NCI-H1694 (cell line): ENCODE measurements at regions not wholly inside any gene's neighbourhood (a gene's known extent, or its start where the extent isn't known, plus 50 kb on each side); places are given as distances from the start of the nearest gene placed in this dataset.
"Not testable (repeated sequence)": the region's sequence is repeated elsewhere in the genome, so short reads cannot be mapped to it uniquely, and the experiment has no call there.

Experiments
- DNase-seq: peaks from one replicate; lab custom pipeline; 2025; lab: John Stamatoyannopoulos, UW

DNA sequence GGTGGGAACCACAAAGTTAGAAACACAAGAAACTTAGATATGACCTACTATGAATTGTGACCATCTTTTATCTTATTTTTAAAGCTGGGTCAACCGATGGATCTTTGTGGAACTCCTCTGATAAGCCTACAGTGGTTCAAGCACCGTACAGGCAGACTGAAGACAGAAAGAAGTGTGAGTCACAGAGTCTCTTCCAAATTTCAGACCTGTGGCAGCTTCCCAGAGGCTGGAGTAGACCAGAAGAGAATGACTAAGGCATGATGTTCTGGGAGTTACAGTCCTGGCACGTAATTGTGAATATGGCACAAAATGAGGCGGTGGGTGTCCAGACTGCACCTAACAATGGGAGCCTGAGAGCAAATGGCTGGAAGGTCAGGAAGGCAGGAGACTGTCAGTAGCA lies 70.0 kb downstream of the LMO4 start:
- DNase-seq = no peak

DNA sequence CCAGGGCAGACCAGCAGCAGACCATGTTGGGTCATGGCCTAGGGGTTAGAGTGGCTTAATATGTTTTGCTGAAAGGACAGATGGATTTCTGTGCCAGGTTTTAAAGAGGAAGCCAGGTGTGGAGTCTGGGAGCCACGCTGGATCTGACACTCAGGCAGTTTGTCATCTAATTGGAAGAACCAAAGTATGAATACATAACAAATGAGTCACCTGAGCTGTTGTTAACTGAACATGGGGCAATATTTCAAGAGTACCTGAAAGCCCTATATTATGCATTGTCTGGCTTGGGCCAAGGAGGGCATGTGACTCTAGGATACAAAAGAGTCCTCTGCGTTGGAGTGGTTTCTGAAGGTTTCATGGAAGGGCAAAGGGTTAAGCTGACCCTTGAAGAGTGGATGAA lies 70.6 kb downstream of the LMO4 start:
- DNase-seq = no peak

DNA sequence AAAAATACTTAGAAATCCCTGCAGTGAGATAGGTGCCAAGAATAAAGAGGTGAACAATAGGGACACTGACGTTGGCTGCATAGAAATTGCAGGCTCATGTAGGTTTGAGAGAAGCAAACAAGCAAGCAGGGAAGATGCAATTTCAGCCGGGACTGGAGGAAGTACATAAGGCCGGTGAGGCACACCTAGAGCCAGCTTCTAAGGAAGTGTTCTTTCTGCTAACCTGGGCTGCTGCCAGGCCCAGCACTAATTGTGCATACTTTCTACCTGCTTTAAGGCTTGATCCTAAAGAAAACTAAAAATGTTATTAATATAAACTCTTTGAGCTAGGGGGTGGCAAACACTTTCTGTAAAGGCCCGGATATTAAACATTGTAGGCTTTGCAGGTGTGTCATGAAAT lies 71.0 kb downstream of the LMO4 start:
- no peak for DNase-seq

DNA sequence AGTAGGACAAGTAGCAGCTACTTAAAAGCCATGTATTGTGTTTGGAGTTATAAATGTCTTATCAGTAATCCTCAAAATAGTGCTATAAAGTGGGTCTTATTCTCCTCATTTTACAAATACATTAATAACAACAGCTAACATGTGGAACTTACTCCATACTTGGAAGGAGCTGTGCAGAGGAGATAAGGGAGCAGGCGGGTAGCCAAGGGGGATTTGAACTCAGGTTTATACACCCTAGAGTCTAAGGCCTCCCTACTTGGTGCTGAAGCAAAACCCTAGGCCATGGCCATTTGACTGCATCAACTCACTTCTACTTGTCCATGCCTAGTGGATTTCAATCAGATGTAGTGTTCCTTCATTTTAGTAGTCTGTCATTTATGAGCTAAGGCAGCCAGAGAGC lies 72.1 kb downstream of the LMO4 start:
- DNase-seq = no peak

DNA sequence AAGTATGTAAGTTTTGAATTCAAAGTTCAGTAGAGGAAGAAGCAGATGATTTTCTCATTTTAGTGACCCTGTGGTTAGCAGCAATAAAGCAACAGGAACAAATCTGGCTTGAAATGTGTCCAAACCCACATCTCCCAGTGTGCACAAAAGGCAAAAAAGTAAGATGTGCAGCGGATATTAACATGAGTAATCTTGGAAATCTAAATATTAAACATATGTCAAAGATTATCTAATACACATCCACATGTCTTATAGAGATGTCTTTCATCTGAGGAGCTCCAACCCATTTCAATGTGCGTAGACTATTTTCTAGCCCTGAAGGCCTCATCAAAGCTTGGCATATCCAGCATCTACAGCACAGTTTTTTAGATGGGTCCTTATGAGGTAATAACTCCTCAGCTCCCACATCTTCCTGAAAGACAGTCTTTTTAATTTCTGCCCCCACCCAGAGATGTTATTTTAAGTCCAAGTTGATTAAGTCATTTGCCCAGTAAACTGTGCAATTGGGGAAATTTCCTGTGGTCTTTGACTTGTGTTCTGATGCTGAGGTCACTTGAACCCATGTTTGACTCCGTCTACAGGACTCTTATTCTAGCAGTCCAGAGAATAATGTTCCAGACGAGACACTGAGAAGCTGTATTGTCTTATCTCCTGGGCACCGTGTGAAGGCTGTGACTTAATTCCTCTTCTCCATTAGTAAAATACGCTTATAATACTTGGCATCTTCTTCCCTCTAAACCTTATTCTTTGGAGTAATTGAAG lies 73.7 kb downstream of the LMO4 start:
- DNase-seq = no peak

DNA sequence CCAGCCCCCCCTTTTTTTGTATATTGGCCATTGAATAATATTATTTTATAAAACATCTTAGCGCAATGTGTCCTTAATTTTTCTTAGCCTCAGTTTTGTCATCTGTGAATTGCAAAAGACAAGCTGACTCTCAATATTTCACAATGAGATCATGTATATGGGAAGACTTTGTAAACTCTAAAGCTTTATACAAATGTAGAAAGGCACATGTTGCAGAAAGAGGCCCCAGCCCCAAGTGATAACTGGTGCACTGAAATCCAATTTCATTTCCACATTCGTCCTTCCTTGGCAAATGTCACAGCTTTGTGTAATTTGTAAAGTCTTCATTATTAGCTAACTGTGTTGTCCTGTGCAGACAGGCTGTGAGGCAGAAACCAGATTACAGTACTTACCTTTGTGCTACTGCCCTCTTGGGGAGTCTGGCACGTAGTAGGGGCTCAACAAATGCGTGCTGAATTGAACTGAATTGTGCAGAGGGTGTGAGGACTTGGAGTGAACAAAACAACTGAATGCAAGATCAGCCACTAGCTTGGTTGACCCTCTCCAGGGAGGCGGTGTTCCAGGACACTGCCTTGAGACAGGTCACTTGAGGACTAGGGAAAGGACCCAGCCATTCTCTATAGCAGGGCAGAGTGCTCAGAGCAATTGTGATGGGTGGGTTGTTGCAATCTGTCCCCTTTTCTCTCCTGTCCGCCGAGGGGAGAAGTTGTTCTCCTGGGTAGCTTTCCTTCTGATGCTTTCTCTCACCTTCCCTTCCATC lies 74.6 kb downstream of the LMO4 start:
- no peak for DNase-seq

DNA sequence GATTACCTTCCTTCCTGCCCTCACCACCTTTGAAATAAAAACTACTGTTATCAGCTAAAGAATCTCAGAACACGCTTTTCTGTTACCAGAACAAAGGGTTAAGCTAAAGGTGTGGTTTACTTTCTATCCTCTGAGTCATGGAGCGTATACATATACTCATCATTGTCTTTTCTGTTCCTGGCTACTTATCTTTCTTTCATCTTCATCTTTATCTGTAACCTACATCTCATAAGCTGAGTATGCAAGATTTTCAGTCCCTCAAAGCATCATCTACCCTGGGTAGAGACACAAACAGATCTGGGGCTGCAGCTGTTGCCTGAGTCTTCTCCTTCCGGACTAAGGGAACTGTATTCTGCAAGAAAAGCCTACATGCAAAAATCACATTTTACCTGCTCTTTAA lies 75.6 kb downstream of the LMO4 start:
- DNase-seq = no peak

DNA sequence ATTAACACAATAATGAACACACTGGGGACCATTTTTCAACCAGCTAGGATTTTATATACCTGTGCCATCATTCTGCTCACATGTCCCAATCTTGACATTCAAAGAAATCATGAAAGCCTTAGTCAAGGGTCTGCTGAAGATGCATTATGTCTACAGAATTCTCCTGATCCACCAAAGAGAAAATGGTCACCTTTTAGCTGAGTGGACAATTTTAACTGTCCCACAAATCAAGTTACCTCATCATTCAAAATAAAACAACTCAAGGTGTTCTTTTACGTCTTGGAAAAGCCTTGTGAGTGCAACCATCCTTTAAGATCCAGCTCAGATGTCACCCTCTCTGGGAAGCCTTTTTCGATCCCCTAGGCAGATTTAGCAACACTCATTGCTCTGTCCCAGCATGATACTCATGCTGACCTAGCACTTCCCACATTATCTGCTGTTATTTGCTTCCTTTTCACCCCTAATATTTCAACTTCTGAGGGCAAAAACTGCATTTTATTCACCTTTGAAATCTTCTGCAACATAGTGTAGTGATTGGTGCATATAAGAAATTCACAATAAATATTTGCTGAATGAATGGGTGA lies 80.1 kb downstream of the LMO4 start:
- no peak for DNase-seq

DNA sequence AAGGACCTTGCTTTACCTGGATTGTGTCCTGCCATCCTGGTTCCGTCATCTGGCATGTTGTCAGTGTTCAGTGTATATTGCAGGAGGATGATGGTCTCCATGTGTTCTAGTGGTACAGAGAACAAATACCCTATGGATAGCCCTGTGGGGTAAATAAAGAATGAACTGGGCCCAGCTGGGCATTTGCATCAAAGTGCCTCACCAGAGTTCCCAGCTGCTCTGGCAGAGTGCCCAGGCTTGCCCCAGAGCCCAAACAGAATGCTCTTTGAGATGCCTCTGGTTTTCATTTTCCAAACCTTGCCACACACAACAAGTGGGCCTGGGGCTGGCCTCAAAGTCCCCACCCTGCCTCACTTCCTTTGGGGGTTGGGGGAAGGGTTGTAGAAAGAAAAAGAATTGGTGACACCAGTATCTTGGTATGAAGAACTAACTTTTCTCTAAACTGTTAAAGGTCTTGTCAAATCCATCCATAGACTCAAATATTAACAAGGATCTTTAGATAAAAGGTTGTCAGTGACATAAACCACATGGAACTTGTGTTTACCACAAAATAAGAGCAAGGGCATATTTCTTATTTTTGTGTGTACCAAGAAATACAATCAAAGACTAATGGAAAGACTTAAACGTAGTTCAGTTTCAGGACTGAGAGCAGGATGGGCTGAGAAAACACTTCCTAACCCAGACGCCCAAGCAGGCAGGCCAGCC lies 82.2 kb downstream of the LMO4 start:
- no peak for DNase-seq

DNA sequence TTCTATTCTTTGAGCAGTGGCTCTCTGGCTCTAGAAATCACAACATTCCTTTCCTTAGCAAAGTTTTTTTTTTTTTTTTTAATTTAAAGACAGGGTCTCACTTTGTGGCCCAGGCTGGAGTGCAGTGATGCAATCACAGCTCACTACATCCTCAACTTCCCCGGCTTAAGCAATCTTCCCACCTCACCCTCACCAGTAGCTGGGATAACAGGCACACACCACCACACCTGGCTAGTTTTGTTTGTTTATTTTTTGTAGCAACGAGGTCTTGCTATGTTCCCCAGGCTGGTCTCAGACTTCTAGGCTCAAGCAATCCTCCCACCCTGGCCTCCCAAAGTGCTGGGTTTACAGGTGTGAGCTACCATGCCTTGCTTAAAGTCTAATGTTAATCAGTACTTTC lies 85.2 kb downstream of the LMO4 start:
- not testable (repeated sequence) for DNase-seq

DNA sequence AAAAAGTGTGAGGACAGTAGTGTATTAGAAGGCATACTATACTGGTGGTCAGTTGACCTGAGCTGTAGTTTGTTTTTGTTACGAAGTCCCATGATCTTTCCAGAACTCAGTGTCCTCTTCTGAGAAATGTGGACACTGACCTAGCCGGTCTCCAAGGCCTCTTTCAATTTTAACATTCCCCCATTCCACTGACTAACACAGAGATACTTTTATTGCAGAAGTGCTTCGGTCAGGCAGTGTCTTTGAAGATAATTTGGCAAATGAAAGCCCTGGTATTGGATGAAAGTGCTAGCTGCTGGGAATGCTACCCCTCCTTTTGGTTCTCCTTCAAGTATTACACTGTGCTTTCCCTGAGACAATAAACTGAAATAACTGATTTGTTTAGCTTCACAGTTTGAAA lies 89.4 kb downstream of the LMO4 start:
- DNase-seq = no peak

DNA sequence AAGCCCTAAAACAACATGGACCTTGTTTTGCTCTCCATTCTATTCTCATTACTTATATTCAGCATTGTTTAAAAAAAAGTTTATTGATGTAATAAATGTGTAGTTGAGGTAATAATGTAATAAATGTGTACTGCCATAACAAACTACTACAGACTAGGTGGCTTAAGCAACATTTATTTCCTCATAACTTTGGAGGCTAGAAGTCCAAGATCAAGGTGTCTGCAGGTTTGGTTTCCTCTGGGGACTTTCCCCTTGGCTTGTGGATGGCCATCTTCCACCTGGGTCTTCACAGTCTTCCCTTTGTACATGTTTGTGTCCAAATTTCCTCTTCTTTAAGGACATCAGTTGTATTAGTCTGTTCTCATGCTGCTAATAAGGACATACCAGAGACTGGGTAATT lies 93.1 kb downstream of the LMO4 start:
- DNase-seq = no peak

DNA sequence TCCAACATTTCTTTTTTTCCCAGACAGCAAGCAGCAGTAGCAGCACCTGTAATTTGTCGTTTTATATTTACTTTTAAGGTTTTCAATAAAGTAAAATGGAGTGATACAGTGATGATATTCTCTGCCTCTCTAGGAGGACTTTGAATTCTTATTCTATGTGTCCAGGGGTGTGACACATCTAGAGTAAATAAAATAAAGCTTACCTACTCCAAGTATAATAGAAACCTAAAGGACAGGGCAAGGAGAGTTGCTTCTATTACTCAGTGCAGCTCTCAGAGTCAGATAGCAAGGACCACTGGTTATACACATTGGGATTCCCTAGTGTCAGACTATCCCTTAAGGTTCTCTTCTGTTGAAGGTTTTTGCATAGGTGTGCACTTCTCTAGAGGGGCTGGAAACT lies 95.9 kb downstream of the LMO4 start:
- no peak for DNase-seq

DNA sequence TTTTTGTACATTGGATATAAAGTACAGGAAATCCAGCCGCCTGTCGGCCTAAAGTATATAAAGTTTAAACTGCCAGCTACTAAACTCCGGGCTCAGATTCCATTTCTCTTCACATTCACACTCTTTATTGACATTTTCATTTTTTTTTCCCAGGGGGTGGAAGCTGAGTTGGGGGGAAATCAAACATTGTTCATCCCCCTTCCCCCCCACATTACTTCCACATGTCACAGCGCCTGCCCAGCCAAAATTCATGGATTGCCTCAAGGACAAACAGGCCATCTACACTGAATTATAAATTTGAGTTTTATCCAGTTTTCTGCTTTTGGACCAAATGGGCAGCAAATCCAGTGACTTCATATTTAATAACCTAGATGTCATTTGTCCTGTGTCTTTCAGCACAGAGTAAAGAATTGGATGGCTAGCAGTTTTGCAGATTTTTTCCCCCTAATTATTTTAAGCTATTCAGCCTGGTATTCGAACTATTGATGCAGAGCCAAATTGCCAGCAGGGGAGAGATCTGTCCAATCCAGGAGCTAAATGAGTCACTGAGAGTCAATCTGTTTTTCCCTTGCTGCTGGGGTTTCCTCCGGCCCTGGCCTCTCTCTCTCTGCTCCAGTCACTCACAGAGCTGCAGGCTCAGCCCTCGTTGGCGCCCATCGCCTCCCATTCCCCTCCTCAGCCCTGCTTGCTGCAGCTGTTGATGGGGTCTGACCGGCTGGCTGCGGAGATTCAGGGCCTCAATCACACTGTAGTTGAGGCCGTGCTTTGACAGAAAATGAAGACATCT lies 98.0 kb downstream of the LMO4 start:
- DNase-seq = no peak

DNA sequence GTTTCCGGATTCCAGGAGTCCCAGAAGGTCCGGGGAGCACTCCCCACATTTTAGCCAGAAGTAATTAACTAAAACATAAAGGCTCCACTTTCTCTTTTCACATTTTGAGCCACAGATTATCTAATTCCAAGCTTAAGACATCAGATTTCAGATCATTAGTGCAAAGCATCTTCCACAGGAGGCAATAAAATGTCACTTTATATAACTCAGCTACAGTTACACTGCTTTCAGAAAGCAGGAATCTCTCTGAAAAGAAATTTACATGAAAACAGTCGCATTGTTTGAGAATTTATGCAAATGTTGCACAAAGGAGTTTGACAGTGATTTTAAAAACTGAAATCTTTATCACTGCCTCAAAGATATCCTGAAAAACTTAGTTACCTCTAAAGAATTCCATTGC lies 99.7 kb downstream of the LMO4 start:
- no peak for DNase-seq

DNA sequence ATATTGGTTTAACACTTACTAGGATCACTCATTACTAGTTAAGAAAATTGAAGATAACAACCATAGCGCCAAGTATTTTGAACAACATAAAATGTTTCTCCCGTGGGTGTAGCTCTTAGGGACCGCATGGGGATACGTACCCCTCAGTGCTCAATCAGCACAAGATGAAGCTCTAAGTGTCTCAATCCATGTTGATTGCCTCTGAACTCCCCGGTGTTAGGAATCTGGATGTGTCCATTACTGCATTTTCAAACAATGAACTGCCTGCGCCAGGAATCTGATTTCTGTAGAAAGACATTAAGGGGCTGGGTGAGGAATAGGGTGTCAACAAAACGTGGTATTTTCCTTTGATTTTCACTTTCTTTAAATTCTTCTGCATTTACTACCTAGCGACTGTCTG lies 100.2 kb downstream of the LMO4 start:
- DNase-seq = no peak

DNA sequence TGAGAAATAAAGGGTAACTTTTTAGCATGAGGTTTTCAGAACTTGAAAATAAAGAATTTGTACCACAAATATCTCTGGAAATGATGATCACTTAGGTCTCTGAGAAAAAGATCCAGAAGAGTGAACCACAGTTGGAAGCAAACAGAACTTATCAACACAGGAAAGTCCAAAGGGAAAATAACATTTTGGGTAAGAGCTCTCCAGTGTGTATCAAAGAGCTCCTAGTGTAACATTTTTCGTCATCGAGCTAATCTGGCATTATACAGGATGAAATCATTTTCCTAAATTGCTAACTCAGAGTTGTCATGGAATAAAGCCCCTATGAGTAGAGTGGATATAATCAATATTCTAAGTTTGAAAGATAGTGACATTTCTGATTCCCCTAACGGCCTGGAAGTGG lies 104.0 kb downstream of the LMO4 start:
- no peak for DNase-seq

DNA sequence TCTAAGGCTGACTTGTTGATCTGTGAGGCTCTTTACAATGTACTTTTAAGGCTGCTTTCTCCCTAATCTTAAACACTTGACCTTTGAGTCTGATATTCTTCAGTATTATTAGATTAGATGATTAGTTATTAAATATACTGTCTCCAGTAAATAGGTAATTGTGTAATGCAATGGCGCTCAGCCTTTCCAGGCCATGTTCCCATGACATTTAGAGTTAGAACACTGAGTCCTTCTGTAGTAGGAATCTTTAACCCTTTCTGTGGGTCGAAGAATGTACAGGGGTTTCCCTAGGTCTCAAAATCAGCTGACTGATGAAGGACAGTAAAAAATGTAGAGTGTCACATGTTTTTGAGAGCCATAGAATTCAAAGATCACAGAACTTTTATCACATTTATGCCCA lies 104.4 kb downstream of the LMO4 start:
- DNase-seq = not testable (repeated sequence)

DNA sequence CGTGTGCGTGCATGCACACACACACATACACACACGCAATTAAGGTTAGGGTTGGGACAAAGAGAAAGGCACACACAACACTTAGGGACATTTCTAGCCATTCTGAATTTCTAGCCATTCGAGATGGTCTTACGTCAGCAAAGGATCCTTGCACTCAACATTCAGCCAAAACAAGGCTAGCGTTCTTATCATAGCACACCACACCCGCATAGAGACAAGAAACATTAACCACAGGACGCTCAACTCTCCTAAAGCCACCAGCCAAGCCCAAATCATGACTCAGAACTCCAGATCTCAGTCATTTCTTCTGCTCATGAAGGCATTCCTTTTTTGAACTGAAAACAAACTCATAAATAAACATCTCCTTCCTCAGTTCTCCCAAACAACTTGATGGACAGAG lies 106.8 kb downstream of the LMO4 start:
- no peak for DNase-seq

DNA sequence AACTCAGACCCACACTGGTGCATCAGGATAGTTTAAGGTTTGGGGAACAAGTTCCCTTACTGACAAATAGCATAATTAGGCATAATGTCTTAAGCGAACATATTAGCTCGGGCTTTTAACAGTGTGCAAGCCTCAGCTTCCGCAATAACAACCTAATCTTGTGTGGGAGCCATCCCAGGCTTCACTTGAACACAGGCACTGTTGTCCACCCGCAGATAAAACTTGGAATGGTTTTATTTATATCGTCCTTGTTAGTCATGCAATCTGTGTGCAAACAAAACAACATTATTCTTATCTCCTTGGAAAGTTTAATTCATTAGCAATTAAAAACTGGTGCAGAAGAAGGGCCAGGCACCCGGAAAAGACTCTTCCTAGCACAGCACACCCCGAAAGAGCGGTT lies 107.4 kb downstream of the LMO4 start:
- not testable (repeated sequence) for DNase-seq

DNA sequence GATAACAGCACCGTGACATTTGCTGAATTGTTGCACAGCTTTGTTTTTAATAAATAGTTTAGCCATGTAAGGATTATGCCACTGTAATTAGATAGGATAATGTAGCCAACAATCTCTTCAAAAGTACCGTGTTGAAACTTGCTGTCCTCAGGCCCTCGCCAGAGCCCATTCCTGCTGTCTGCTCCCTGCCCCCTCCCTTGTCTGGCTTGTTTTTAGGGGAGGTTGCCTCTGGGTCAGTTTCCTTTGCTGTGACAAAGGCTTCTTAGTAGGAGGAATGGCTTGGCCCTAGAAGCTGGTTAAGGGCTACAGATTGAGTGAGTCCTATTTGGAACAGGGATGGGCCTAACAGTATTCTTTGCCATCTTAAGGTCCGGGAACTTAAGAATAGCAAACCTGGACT lies 107.9 kb downstream of the LMO4 start:
- DNase-seq = no peak
